NCI-H748 (cell line): ENCODE measurements at regions not wholly inside any gene's neighbourhood (a gene's known extent, or its start where the extent isn't known, plus 50 kb on each side); places are given as distances from the start of the nearest gene placed in this dataset.
"Not testable (repeated sequence)": the region's sequence is repeated elsewhere in the genome, so short reads cannot be mapped to it uniquely, and the experiment has no call there.

Experiments used
- DNase-seq: peaks from one replicate; lab custom pipeline; 2025; ENCODE audit not compliant: unreplicated experiment; lab: John Stamatoyannopoulos, UW

- no peak for DNase-seq
Measured at GRCh38 chr6:11329726-11330412, 97.4 kb upstream of the NEDD9 start.

DNA sequence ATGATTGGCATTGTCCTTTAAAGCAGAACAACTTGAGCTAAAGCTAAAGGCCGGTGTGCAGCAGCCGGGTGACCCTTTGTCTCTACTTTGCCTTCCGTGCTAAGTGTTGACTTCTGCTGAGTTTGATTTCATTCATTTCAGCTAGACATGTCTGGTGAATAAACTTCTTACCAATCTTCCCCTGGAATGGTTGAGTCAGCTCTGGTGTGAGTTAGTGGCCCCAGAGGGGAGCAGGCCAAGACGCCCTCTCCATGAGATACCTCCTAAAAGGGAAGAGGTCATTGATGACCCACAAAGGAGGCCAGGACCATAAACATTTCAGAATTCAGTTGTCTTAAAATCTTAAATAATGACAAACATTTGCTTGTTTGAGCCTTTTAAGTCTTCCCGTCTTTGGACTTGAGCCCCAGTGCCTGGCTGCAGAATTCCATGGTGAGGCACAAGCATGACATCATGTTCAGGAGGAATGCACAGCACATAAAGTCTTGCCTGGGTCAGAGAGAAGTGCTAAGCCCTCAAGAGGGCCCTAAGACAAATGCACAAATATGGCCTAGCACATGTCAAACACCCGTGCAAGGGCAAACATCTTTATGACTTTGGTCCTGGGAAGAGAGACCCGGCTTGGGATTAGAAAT lies 96.3 kb upstream of the NEDD9 start:
- no peak for DNase-seq

DNA sequence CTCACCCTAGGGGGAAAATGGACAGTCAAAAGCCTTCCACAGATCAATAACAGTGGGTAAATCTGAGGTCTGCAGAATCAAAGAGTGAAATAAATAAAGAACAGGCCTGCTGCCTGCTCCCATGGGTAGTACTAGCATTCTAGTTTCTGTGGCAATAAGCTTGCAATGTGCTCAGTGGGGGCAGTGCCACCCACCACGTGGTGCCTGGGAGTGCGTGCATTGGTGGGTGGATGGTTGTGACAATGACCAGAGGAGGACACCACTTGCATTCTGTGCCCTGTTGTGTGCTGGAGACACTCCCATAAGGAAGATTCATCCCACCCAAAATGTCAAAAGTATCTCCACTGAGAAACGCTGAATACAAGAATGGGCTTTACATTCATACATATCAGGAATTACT lies 95.5 kb upstream of the NEDD9 start:
- no peak for DNase-seq

DNA sequence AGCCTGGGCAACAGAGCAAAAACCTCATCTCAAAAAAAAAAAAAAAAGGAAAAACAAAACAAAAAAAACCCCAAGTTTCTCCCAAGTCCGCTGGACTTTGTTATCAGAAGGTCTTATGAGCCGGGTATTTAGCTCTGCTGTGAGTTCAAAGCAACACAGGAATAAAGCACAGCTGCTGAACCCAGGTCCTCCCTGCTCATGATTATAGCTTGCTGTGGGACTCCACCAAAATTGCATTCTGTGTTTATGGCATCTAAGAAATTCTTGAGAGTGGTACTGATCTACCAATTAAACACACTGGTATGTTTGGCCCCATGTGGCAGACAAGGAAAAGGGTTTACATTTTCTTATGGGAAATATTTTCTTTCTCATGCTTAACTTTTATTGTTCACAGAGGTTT lies 93.6 kb upstream of the NEDD9 start:
- DNase-seq: no peak

GRCh38 chr6:11324453-11325015 lies 92.1 kb upstream of the NEDD9 start:
- DNase-seq: no peak

DNA sequence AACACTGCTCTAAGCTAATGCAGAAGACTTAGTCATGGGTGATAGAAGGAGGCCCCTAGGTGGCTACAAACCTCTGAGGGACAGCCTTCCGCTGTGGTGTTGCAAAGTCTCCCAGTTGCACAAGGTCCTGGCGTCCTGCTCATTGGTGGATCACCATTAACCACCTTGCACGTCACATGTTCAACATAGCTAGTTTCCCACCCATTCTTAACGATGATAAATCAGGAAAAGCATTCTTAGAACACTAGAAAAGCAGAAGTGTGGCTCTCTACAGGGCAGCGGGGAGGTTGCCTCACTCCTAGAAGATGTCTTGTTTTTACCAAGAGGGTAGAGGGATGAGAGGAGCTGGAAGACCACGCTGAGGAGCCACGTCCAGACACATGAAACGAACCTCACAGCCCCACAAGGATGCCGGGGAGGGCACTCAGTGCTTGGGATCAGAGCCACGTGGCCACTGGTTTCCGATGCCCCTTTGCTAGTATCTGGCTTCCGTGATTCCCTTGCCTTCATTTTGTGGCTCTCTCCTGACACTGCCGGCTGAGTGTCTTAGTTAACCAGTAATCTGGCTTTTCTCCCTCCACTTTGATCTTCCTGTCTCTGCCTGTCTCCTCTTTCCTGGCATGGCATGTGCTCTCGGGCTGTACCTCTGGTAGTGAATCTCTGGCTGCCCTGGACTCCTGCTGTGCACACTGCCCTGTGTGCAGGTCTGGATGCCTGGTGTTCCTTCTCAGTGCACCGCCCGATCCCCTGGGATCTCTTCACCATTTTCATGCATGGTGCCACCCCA lies 91.4 kb upstream of the NEDD9 start:
- no peak for DNase-seq

GRCh38 chr6:11322252-11322885 lies 89.9 kb upstream of the NEDD9 start:
- DNase-seq: no peak

GRCh38 chr6:11320914-11321597 lies 88.6 kb upstream of the NEDD9 start:
- DNase-seq: no peak

- DNase-seq: no peak
Measured at GRCh38 chr6:11318835-11319813, 86.7 kb upstream of the NEDD9 start.

GRCh38 chr6:11317885-11318771 lies 85.7 kb upstream of the NEDD9 start:
- peak; percentile 17 for DNase-seq

DNA sequence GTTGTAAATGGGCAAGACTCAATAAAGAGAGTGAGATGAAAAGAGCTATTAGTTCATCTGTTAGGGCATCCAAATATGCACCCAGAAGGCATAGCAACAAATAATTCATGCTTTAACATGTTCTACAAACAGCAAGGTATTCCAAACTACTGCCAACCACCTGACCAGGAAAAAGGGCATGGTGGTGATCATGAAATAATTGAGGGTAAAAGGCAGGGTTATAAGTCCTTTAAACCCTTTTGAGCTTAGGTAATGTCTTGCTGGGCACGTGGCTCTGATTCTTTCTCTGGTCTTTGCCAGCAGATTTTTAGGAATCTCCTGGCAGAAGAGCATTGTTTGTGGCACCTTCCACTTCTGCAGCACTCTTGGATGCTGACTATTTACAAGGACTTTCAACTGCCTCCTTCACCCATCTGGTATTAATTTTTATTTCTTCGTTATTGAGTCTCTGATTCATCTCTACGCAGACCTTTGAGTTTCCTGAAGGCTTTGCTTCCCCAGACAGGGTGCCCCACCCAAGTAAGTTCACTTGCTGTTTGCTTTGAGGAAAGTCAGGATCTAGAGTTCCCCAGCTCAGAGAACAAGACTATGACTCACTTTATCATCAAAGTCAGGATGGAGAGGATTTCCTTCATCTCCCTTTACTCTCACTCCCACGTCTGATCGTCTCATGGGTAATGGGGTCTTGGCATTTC lies 83.4 kb upstream of the NEDD9 start:
- no peak for DNase-seq

DNA sequence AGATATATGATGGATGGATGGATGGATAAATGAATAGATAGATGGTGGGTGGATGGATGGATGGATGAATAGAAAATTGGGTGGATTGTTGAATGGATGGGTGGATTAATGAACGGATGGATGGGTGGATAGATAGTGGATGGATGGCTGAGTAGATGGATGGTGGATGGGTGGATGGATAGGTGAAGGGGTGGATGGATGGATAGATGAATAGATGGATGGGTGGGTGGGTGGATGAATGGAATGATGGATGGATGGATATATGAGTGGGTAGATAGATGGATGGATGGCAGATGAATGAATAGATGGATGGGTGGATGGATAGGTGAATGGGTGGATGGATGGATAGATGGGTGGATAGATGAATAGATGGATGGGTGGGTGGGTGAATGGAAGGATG lies 80.7 kb upstream of the NEDD9 start:
- DNase-seq: no peak

- no peak for DNase-seq
Measured at GRCh38 chr6:11311970-11312369, 79.5 kb upstream of the NEDD9 start.

DNA sequence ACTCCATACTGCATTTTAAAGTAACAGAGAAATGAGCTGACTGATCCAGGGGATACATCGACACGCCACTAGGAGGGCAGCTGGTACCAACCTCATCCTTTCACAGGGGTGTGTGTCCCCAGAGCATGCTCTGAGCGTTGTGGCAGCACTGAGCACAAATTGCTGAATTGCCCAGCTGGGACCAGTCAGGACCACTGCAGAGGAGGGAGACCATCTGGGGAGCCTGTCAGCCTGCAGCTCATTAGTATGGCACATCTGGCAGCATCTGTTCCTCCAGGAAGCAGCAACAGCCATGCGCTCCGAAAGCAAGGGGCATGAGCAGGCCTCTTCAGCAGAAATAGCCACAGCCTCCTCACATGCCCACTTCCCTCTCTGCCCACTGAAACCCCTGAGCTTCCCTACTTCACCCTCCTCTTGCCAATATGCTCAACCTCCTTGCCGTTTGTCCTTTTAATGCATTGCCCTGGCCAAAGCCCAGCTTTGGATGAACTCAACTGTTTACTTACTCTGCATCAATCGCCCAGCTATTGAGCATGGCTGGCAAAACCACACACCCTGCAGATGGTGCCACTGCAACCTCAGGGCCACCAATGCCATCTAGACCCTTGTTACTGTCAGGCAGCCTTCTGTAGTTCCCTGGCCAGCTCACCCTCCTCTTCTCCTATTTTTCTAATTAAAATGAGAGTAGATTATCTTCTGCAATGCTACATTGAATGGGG lies 77.6 kb upstream of the NEDD9 start:
- no peak for DNase-seq

- DNase-seq: no peak
Measured at GRCh38 chr6:11307226-11307625, 74.8 kb upstream of the NEDD9 start.

DNA sequence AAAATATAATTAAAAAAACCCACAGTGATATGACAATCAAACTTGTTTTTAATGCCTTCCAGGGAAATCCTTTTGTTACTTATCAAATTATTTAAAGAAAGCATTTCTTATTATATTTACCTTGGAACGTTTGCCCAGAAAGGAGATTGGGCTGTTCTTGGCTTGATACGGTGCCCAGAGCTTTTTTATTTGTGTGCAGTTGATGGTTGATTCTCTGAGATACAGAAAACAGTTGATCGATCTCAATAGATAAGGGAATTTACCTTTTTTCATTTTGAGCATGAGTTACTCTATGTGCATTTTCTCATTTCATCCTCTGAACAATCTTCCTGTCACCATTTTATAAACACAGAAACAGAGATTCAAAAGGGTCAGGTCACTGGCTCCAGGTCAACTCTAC lies 72.5 kb upstream of the NEDD9 start:
- no peak for DNase-seq

DNA sequence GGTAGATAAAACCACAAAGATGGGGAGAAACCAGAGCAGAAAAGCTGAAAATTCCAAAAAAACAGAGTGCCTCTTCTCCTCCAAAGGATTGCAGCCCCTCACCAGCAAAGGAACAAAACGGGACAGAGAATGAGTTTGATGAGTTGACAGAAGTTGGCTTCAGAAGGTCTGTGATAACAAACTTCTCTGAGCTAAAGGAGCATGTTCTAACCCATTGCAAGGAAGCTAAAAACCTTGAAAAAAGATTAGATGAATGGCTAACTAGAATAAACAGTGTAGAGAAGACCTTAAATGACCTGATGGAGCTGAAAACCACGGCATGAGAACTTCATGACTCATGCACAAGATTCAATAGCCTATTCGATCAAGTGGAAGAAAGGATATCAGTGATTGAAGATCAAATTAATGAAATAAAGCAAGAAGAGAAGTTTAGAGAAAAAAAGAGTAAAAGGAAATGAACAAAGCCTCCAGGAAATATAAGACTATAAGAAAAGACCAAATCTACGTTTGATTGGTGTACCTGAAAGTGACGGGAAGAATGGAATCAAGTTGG lies 67.5 kb upstream of the NEDD9 start:
- not testable (repeated sequence) for DNase-seq
